Transverse colon (tissue), 4 donors: ENCODE measurements at regions not wholly inside any gene's neighbourhood (a gene's known extent, or its start where the extent isn't known, plus 50 kb on each side); places are given as distances from the start of the nearest gene placed in this dataset.
A peak's percentile ranks its signal among the peaks of the same experiment; 100 is the strongest.
"Not testable (repeated sequence)": the region's sequence is repeated elsewhere in the genome, so short reads cannot be mapped to it uniquely, and the experiment has no call there.

Experiments
- DNase-seq: peaks from one replicate; pipeline ENCODE4 v3.0.0-alpha.2; 2019
- H3K27ac ChIP-seq, 4 donors: fragments of 200-600 bp; sonication (generic); 2 replicates each; pipeline ENCODE4 v1.5.1; 2016 to 2018; ENCODE audit warnings: inconsistent platforms in 4 of 4
- H3K27me3 ChIP-seq: fragments of 200-600 bp; sonication (generic); 2 replicates; pipeline ENCODE4 v1.5.1; 2017; ENCODE audit warnings: inconsistent platforms
- H3K36me3 ChIP-seq, 4 donors: fragments of 200-600 bp; sonication (generic); 2 replicates each; pipeline ENCODE4 v1.5.1; 2017 to 2019; ENCODE audit warnings: inconsistent platforms in 4 of 4
- H3K4me1 ChIP-seq, 4 donors: fragments of 200-600 bp; sonication (generic); 2 replicates each; pipeline ENCODE4 v1.5.1; 2017 to 2020; ENCODE audit warnings: inconsistent platforms in 4 of 4
- H3K4me3 ChIP-seq, 4 donors: fragments of 200-600 bp; sonication (generic); 1 replicate in 1 of 4; 2 replicates in 3 of 4; pipeline versions ENCODE4 v1.5.1 to v1.6.1; 2017 to 2019; ENCODE audit warnings: inconsistent platforms in 4 of 4
- H3K9me3 ChIP-seq, 2 donors: fragments of 200-600 bp; sonication (generic); 2 replicates each; pipeline ENCODE4 v1.5.1; 2017 to 2019; ENCODE audit warnings: inconsistent platforms in 2 of 2
- EP300 ChIP-seq: sonication (generic); formaldehyde crosslinking; IDR thresholded peaks from one replicate; pipeline ENCODE4 v1.6.1; 2017; ENCODE audit warnings: antibody characterized with exemption, low read depth
- POLR2A ChIP-seq: fragments of 450-650 bp; IDR thresholded peaks from one replicate; pipeline ENCODE4 v1.6.1; 2016; ENCODE audit warnings: antibody characterized with exemption, mild to moderate bottlenecking, moderate library complexity
- POLR2AphosphoS5 ChIP-seq, 3 donors: sonication (generic); formaldehyde crosslinking; IDR thresholded peaks; one replicate each; pipeline ENCODE4 v1.6.1; 2016; ENCODE audit warnings: antibody characterized with exemption in 3 of 3
- WGBS, 2 donors: methylation state at CpG; one replicate each; pipeline ENCODE4 v1.1.5; 2018; ENCODE audit warnings: low coverage in 1 of 2; 5-methylcytosine and 5-hydroxymethylcytosine counted together
- in situ Hi-C, 4 donors: fragments of 200-750 bp; cut with MboI; loops; one replicate each; pipeline versions ENCODE4 v1.15.0 to v1.15.1; 2017; ENCODE audit warnings: low sequenced_read_pairs in 3 of 4, low pct_ligation_motif_present in 1 of 4, low pct_unique_long_range_greater_than_20kb in 1 of 4
- intact Hi-C: fragments of 100-400 bp; cut with DNase I; formaldehyde crosslinking; loops from one replicate; pipeline ENCODE4 v1.15.1; 2023; ENCODE audit warnings: low total_unique reads
- TF ChIP-seq, protein P1 (sequence below), 5 experiments: fragments of 200-600 bp in 3 of 5; fragments of 450-650 bp in 2 of 5; sonication (generic) in 3 of 5; IDR thresholded peaks; 1 replicate in 2 of 5; 2 replicates in 3 of 5; pipeline ENCODE4 v1.5.1; 2016 to 2017; ENCODE audit warnings: antibody characterized with exemption in 5 of 5, inconsistent platforms in 3 of 5, mild to moderate bottlenecking in 2 of 5, moderate library complexity in 1 of 5

DNA sequence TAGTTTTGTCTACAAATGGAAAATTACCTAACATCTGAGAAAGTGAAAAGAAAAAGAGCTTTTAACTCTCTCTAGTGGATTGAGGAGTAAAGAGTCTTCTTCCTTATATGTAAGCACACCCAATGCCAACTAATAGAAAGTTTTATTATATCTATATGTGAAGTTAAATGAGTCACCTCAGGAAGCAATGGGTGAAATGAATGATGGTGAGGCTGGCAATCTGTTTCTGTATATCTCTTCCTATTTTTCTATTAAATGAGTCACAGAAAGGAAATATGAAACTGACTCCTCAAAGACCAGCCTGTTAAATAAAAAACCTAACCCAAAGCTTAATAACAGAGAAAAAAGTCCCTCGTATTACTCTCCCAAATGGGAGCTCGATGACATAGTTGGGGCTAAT lies 71.3 kb downstream of the OTOR start:
- in situ Hi-C loops, result no loop called here
- no peak for TF ChIP-seq POLR2AphosphoS5 (IDR thresholded peaks at IDR 0.05)
- TF ChIP-seq EP300, result no peak
- no peak for TF ChIP-seq POLR2A
- TF ChIP-seq, protein P1, sequence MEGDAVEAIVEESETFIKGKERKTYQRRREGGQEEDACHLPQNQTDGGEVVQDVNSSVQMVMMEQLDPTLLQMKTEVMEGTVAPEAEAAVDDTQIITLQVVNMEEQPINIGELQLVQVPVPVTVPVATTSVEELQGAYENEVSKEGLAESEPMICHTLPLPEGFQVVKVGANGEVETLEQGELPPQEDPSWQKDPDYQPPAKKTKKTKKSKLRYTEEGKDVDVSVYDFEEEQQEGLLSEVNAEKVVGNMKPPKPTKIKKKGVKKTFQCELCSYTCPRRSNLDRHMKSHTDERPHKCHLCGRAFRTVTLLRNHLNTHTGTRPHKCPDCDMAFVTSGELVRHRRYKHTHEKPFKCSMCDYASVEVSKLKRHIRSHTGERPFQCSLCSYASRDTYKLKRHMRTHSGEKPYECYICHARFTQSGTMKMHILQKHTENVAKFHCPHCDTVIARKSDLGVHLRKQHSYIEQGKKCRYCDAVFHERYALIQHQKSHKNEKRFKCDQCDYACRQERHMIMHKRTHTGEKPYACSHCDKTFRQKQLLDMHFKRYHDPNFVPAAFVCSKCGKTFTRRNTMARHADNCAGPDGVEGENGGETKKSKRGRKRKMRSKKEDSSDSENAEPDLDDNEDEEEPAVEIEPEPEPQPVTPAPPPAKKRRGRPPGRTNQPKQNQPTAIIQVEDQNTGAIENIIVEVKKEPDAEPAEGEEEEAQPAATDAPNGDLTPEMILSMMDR (IDR thresholded peaks at IDR 0.05), result no peak
- 72 to 79% methylated on average over 2 of the region's 2 CpGs for WGBS, 2 donors

DNA sequence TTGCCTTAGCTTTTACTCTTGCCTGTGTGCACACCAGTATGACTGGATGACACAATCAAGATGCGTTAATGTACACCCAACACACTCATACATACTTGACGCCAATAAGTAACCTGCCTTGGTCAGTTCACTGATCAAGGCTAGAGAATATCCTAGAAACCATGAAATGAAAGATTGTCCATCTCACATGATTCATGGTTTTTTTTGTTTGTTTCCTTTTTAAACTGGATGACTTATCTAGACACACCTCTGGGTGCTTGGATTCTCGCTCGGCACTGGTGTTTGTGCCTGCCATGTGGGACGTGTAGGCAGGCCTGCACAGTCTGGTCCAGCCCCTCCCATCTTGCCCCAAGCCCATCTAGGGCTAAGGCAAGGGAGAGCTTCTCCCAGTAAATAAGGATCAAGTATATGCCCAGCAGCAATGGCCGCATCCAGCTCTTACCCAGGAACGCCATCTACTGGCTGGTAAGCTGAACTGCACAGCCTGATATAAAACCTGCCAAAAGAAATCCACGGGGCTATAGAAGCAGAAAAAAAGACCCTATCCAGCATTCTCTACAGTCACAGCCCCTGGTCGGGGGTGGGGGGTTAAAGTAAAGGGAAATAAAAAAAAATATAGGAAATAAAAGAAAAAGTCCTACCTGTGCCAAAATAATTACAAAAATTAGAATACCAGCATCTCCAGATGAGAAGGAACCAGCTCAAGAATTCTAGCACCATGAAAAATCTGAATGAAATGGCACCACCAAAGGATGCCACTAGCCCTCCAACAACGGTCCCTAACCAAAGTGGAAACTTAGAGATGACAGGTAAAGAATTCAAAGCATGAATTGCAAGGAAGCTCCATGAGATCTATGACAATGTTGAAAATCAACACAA lies 73.3 kb downstream of the OTOR start:
- peak; percentile 9 for DNase-seq
- TF ChIP-seq EP300 (no peak), POLR2AphosphoS5 (IDR thresholded peaks at IDR 0.05) (no peak), POLR2A (no peak)
- TF ChIP-seq, protein P1 (IDR thresholded peaks at IDR 0.05), result peak; percentile 49 to 80 (median 72)
- Histone ChIP-seq H3K4me3 (no peak overlapping the region), H3K27me3 (peaks cover 4% of the 10 kb centered on the region), H3K4me1 (no peaks in the 10 kb centered on the region), H3K27ac (no peak overlapping the region), H3K9me3 (peaks cover 0 to 4% of the 10 kb centered on the region in 2 donors), H3K36me3 (no peaks in the 10 kb centered on the region)
- intact Hi-C loops, result no loop called here
- in situ Hi-C loops, result no loop called here
- WGBS, 2 donors, result 47 to 58% methylated on average over 5 to 10 of the region's 10 CpGs

More for the DNA sequence above, 71.3 kb downstream of the OTOR start:
- DNase-seq, result no peak
- Histone ChIP-seq H3K9me3 (no peaks in the 10 kb centered on the region), H3K4me3 (no peak overlapping the region), H3K27ac (no peak overlapping the region), H3K27me3 (peaks cover 4% of the 10 kb centered on the region), H3K36me3 (no peaks in the 10 kb centered on the region), H3K4me1 (no peaks in the 10 kb centered on the region)
- intact Hi-C loops, result no loop called here

DNA sequence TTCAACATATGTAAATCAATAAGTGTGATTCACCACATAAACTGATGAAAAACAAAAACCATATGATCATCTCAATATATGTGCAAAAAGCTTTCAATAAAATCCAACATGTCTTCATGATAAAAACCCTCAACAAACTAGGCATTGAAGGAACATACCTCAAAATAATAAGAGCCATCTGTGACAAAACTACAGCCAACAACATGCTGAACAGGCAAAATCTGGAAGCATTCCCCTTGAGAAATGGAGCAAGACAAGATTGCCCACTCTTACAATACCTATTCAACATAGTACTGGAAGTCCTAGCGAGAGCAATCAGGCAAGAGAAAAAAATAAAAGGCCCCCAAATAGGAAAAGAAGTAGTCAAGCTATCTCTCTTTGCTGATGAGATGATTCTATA lies 76.5 kb downstream of the OTOR start:
- intact Hi-C loops, result no loop called here
- H3K27me3 ChIP-seq, result peaks cover 4% of the 10 kb centered on the region
- no peak overlapping the region for H3K27ac ChIP-seq
- no peak overlapping the region for H3K4me3 ChIP-seq
- no peaks in the 10 kb centered on the region for H3K36me3 ChIP-seq
- in situ Hi-C loops, result no loop called here
- no peaks in the 10 kb centered on the region for H3K4me1 ChIP-seq
- TF ChIP-seq EP300 (no peak), POLR2AphosphoS5 (IDR thresholded peaks at IDR 0.05) (no peak), POLR2A (no peak)
- TF ChIP-seq, protein P1 (IDR thresholded peaks at IDR 0.05), result no peak
- no peak for DNase-seq
- WGBS, 2 donors, result 69 to 83% methylated on average over 1 of the region's 1 CpG
- H3K9me3 ChIP-seq, result peaks cover 0 to 4% of the 10 kb centered on the region in 2 donors

DNA sequence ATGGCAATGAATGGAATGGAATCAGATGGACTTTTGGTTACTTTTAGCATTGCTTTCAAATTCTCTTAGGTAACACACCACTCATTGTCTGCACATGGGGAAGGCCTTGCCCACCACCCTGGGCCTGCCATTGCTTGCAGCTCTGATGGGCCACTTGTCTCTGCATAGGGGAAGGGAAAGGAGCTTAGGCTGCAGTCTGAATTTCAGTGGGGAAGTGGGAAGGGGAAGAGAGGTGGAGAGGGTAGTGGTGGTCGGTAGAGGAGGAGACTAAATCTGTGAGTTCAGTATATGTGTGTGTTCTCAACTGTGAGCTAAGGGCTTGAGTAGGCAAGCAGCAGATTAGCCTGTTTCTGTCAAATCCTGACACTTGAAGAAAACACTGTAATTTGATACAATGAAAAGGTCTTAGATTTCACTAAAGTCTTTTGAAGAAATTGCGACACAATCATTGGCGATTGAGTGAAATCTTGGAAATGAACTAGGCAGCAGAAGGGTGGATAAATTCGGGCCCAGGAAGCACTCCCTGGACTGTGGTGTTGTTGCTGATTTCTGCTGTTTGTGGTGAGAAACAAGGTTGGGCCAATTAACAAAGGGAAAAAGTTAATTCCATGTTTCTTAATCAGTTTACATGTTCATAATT lies 80.6 kb downstream of the OTOR start:
- Histone ChIP-seq H3K4me3 (no peak overlapping the region), H3K4me1 (no peaks in the 10 kb centered on the region), H3K9me3 (peaks cover 0 to 4% of the 10 kb centered on the region in 2 donors), H3K27ac (no peak overlapping the region), H3K27me3 (no peaks in the 10 kb centered on the region), H3K36me3 (no peaks in the 10 kb centered on the region)
- TF ChIP-seq POLR2AphosphoS5 (IDR thresholded peaks at IDR 0.05), result no peak
- no peak for DNase-seq
- intact Hi-C loops, result no loop called here
- 76 to 90% methylated on average over 3 to 4 of the region's 4 CpGs for WGBS, 2 donors
- in situ Hi-C loops, result no loop called here

DNA sequence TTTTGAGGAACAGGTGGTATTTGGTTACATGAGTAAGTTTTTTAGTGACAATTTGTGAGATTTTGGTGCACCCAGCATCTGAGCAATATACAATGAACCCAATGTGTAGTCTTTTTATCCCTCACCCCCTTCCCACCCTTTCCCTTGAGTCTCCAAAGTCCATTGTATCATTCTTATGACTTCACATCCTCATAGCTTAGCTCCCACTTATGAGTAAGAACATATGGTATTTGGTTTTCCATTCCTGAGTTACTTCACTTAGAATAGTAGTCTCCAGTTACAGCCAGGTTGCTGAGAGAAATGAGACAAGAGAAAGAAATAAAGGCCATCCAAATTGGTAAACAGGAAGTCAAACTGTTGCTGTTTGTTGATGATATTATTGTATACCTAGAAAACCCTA lies 87.5 kb downstream of the OTOR start:
- H3K27me3 ChIP-seq, DNase-seq, in situ Hi-C loops, intact Hi-C loops, H3K4me1 ChIP-seq, H3K27ac ChIP-seq, H3K36me3 ChIP-seq, H3K4me3 ChIP-seq, H3K9me3 ChIP-seq: not testable (repeated sequence)
